ENCODE measurements at regions not wholly inside any gene's neighbourhood (a gene's known extent, or its start where the extent isn't known, plus 50 kb on each side); places are given as distances from the start of the nearest gene placed in this dataset.

- H3K36me3 Mint-ChIP-seq: no peaks in the 10 kb centered on the region
- POLR2A ChIA-PET (ENCODE audit: partially characterized antibody): no interaction called here
- Histone ChIP-seq H3K27ac (ENCODE audit: low read depth, low read length) (no peak overlapping the region), H3K9me3 (ENCODE audit: control insufficient read depth in 1 of 2, low read length in 2 of 2) (no peaks in the 10 kb centered on the region), H3K4me3 (ENCODE audit: low read length in 2 of 2) (no peak overlapping the region), H3K4me1 (ENCODE audit: insufficient read depth, low read length) (no peaks in the 10 kb centered on the region), H3K36me3 (ENCODE audit: insufficient read depth, low read length) (no peaks in the 10 kb centered on the region), H3K27me3 (ENCODE audit: insufficient read depth, low read length) (no peaks in the 10 kb centered on the region)
- CTCF ChIA-PET (ENCODE audit: partially characterized antibody): interaction anchor here (0.6 kb wide), 1 partner anchor 316 kb away, joined by 3 read pairs; no protein-coding TSS in a partner anchor
- no peak overlapping the region for H3K27ac Mint-ChIP-seq
- no peaks in the 10 kb centered on the region for H3K9me3 Mint-ChIP-seq
- intact Hi-C loops (cut with micrococcal nuclease): no loop called here
- peaks cover 1 to 2% of the 10 kb centered on the region in 2 donors for H3K27me3 Mint-ChIP-seq
- H3K4me3 Mint-ChIP-seq: no peak overlapping the region
- no peaks in the 10 kb centered on the region for H3K4me1 Mint-ChIP-seq
- DNase-seq: no peak
Measured at GRCh38 chr5:74376187-74376586, 264.3 kb downstream of the ENC1 start.

GRCh38 chr5:74375271-74375670, 265.3 kb downstream of the ENC1 start:
- Mint-ChIP-seq H3K9me3 (no peaks in the 10 kb centered on the region), H3K27ac (no peak overlapping the region), H3K4me1 (no peaks in the 10 kb centered on the region), H3K27me3 (peaks cover 1 to 4% of the 10 kb centered on the region in 2 donors), H3K36me3 (no peaks in the 10 kb centered on the region), H3K4me3 (no peak overlapping the region)
- intact Hi-C loops (cut with micrococcal nuclease): no loop called here
- Histone ChIP-seq H3K4me1 (ENCODE audit: insufficient read depth, low read length) (no peaks in the 10 kb centered on the region), H3K27me3 (ENCODE audit: insufficient read depth, low read length) (no peaks in the 10 kb centered on the region), H3K9me3 (ENCODE audit: control insufficient read depth in 1 of 2, low read length in 2 of 2) (no peaks in the 10 kb centered on the region), H3K4me3 (ENCODE audit: low read length in 2 of 2) (no peak overlapping the region), H3K27ac (ENCODE audit: low read depth, low read length) (no peak overlapping the region), H3K36me3 (ENCODE audit: insufficient read depth, low read length) (no peaks in the 10 kb centered on the region)
- no peak for DNase-seq
- ChIA-PET CTCF (ENCODE audit: partially characterized antibody) (no interaction called here), POLR2A (ENCODE audit: partially characterized antibody) (no interaction called here)

- no peaks in the 10 kb centered on the region for H3K9me3 ChIP-seq (ENCODE audit: control insufficient read depth in 1 of 2, low read length in 2 of 2)
- CTCF ChIA-PET (ENCODE audit: partially characterized antibody): no interaction called here
- no peaks in the 10 kb centered on the region for H3K27me3 ChIP-seq (ENCODE audit: insufficient read depth, low read length)
- H3K4me1 ChIP-seq (ENCODE audit: insufficient read depth, low read length): no peaks in the 10 kb centered on the region
- no peak overlapping the region for H3K27ac Mint-ChIP-seq
- H3K36me3 Mint-ChIP-seq: no peaks in the 10 kb centered on the region
- POLR2A ChIA-PET (ENCODE audit: partially characterized antibody): interaction anchor here (0.6 kb wide), 1 partner anchor 532 kb away, joined by 3 read pairs; no protein-coding TSS in a partner anchor
- H3K27ac ChIP-seq (ENCODE audit: low read depth, low read length): no peak overlapping the region
- H3K4me3 ChIP-seq (ENCODE audit: low read length in 2 of 2): no peak overlapping the region
- peaks cover 1 to 4% of the 10 kb centered on the region in 2 donors for H3K27me3 Mint-ChIP-seq
- no peaks in the 10 kb centered on the region for H3K4me1 Mint-ChIP-seq
- no peak overlapping the region for H3K4me3 Mint-ChIP-seq
- intact Hi-C loops (cut with micrococcal nuclease): no loop called here
- no peaks in the 10 kb centered on the region for H3K36me3 ChIP-seq (ENCODE audit: insufficient read depth, low read length)
- DNase-seq: no peak
- no peaks in the 10 kb centered on the region for H3K9me3 Mint-ChIP-seq
Measured at GRCh38 chr5:74374656-74375055, 265.9 kb downstream of the ENC1 start.

- no peaks in the 10 kb centered on the region for H3K36me3 Mint-ChIP-seq
- no peak overlapping the region for H3K27ac ChIP-seq (ENCODE audit: low read depth, low read length)
Measured at GRCh38 chr5:74373076-74373475, 267.5 kb downstream of the ENC1 start.

GRCh38 chr5:74372502-74373064, 267.9 kb downstream of the ENC1 start:
- H3K36me3 ChIP-seq (ENCODE audit: insufficient read depth, low read length): no peaks in the 10 kb centered on the region
- peaks cover 1 to 3% of the 10 kb centered on the region in 2 donors for H3K27me3 Mint-ChIP-seq
- CTCF ChIA-PET (ENCODE audit: partially characterized antibody): no interaction called here
- H3K9me3 Mint-ChIP-seq: no peaks in the 10 kb centered on the region
- H3K27ac Mint-ChIP-seq: no peak overlapping the region
- H3K27me3 ChIP-seq (ENCODE audit: insufficient read depth, low read length): no peaks in the 10 kb centered on the region
- H3K4me3 Mint-ChIP-seq: no peak overlapping the region
- no peak overlapping the region for H3K4me3 ChIP-seq (ENCODE audit: low read length in 2 of 2)
- intact Hi-C loops (cut with micrococcal nuclease): no loop called here
- H3K4me1 ChIP-seq (ENCODE audit: insufficient read depth, low read length): no peaks in the 10 kb centered on the region
- no peaks in the 10 kb centered on the region for H3K36me3 Mint-ChIP-seq
- H3K4me1 Mint-ChIP-seq: no peaks in the 10 kb centered on the region
- H3K27ac ChIP-seq (ENCODE audit: low read depth, low read length): no peak overlapping the region
- H3K9me3 ChIP-seq (ENCODE audit: control insufficient read depth in 1 of 2, low read length in 2 of 2): no peaks in the 10 kb centered on the region
- POLR2A ChIA-PET (ENCODE audit: partially characterized antibody): no interaction called here
- no peak for DNase-seq

More at GRCh38 chr5:74373076-74373475, 267.5 kb downstream of the ENC1 start:
- Histone ChIP-seq H3K27me3 (ENCODE audit: insufficient read depth, low read length) (no peaks in the 10 kb centered on the region), H3K4me3 (ENCODE audit: low read length in 2 of 2) (no peak overlapping the region), H3K36me3 (ENCODE audit: insufficient read depth, low read length) (no peaks in the 10 kb centered on the region), H3K4me1 (ENCODE audit: insufficient read depth, low read length) (no peaks in the 10 kb centered on the region), H3K9me3 (ENCODE audit: control insufficient read depth in 1 of 2, low read length in 2 of 2) (no peaks in the 10 kb centered on the region)
- H3K27me3 Mint-ChIP-seq: peaks cover 1 to 3% of the 10 kb centered on the region in 2 donors
- H3K4me3 Mint-ChIP-seq: no peak overlapping the region
- DNase-seq: no peak
- ChIA-PET CTCF (ENCODE audit: partially characterized antibody) (no interaction called here), POLR2A (ENCODE audit: partially characterized antibody) (no interaction called here)
- H3K9me3 Mint-ChIP-seq: no peaks in the 10 kb centered on the region
- no peak overlapping the region for H3K27ac Mint-ChIP-seq
- H3K4me1 Mint-ChIP-seq: no peaks in the 10 kb centered on the region
- intact Hi-C loops (cut with micrococcal nuclease): no loop called here

- Mint-ChIP-seq H3K27ac (no peak overlapping the region), H3K9me3 (no peaks in the 10 kb centered on the region), H3K4me3 (no peak overlapping the region), H3K4me1 (no peaks in the 10 kb centered on the region), H3K27me3 (peaks cover 2 to 3% of the 10 kb centered on the region in 2 donors), H3K36me3 (no peaks in the 10 kb centered on the region)
- no peak overlapping the region for H3K4me3 ChIP-seq (ENCODE audit: low read length in 2 of 2)
- intact Hi-C loops (cut with micrococcal nuclease): no loop called here
- no peaks in the 10 kb centered on the region for H3K36me3 ChIP-seq (ENCODE audit: insufficient read depth, low read length)
- H3K9me3 ChIP-seq (ENCODE audit: control insufficient read depth in 1 of 2, low read length in 2 of 2): no peaks in the 10 kb centered on the region
- no peak for DNase-seq
- ChIA-PET CTCF (ENCODE audit: partially characterized antibody) (no interaction called here), POLR2A (ENCODE audit: partially characterized antibody) (no interaction called here)
- H3K27me3 ChIP-seq (ENCODE audit: insufficient read depth, low read length): no peaks in the 10 kb centered on the region
- H3K27ac ChIP-seq (ENCODE audit: low read depth, low read length): no peak overlapping the region
- H3K4me1 ChIP-seq (ENCODE audit: insufficient read depth, low read length): no peaks in the 10 kb centered on the region
Measured at GRCh38 chr5:74372051-74372450, 268.5 kb downstream of the ENC1 start.

- H3K9me3 ChIP-seq (ENCODE audit: control insufficient read depth in 1 of 2, low read length in 2 of 2): no peaks in the 10 kb centered on the region
- H3K4me3 ChIP-seq (ENCODE audit: low read length in 2 of 2): no peak overlapping the region
- no peaks in the 10 kb centered on the region for H3K4me1 ChIP-seq (ENCODE audit: insufficient read depth, low read length)
- Mint-ChIP-seq H3K27ac (no peak overlapping the region), H3K4me1 (no peaks in the 10 kb centered on the region), H3K4me3 (no peak overlapping the region), H3K27me3 (peaks cover 3 to 4% of the 10 kb centered on the region in 2 donors), H3K9me3 (no peaks in the 10 kb centered on the region), H3K36me3 (no peaks in the 10 kb centered on the region)
- DNase-seq: no peak
- H3K27me3 ChIP-seq (ENCODE audit: insufficient read depth, low read length): no peaks in the 10 kb centered on the region
- no peaks in the 10 kb centered on the region for H3K36me3 ChIP-seq (ENCODE audit: insufficient read depth, low read length)
- CTCF ChIA-PET (ENCODE audit: partially characterized antibody): no interaction called here
- POLR2A ChIA-PET (ENCODE audit: partially characterized antibody): no interaction called here
- no peak overlapping the region for H3K27ac ChIP-seq (ENCODE audit: low read depth, low read length)
- intact Hi-C loops (cut with micrococcal nuclease): no loop called here
Measured at GRCh38 chr5:74371621-74372020, 268.9 kb downstream of the ENC1 start.

- intact Hi-C loops (cut with micrococcal nuclease): no loop called here
- POLR2A ChIA-PET (ENCODE audit: partially characterized antibody): no interaction called here
- Histone ChIP-seq H3K36me3 (ENCODE audit: insufficient read depth, low read length) (no peaks in the 10 kb centered on the region), H3K27ac (ENCODE audit: low read depth, low read length) (no peak overlapping the region), H3K4me1 (ENCODE audit: insufficient read depth, low read length) (no peaks in the 10 kb centered on the region), H3K9me3 (ENCODE audit: control insufficient read depth in 1 of 2, low read length in 2 of 2) (no peaks in the 10 kb centered on the region), H3K4me3 (ENCODE audit: low read length in 2 of 2) (no peak overlapping the region), H3K27me3 (ENCODE audit: insufficient read depth, low read length) (no peaks in the 10 kb centered on the region)
- H3K4me1 Mint-ChIP-seq: no peaks in the 10 kb centered on the region
- CTCF ChIA-PET (ENCODE audit: partially characterized antibody): no interaction called here
- H3K27me3 Mint-ChIP-seq: peaks cover 3 to 4% of the 10 kb centered on the region in 2 donors
- no peak for DNase-seq
- peaks cover 0 to 4% (median 0%) of the 10 kb centered on the region in 8 donors for H3K9me3 Mint-ChIP-seq
- no peaks in the 10 kb centered on the region for H3K36me3 Mint-ChIP-seq
- H3K27ac Mint-ChIP-seq: no peak overlapping the region
- no peak overlapping the region for H3K4me3 Mint-ChIP-seq
Measured at GRCh38 chr5:74370168-74370567, 270.4 kb downstream of the ENC1 start.

All from CD4-positive, alpha-beta memory T cell (primary cell).